NCI-H146 treated with DMSO at 0.1 percent for 48 hours (cell line): ENCODE measurements at regions not wholly inside any gene's neighbourhood (a gene's known extent, or its start where the extent isn't known, plus 50 kb on each side); places are given as distances from the start of the nearest gene placed in this dataset.

Experiments
- DNase-seq: peaks from one replicate; lab custom pipeline; 2025; ENCODE audit not compliant: unreplicated experiment; lab: John Stamatoyannopoulos, UW

DNA sequence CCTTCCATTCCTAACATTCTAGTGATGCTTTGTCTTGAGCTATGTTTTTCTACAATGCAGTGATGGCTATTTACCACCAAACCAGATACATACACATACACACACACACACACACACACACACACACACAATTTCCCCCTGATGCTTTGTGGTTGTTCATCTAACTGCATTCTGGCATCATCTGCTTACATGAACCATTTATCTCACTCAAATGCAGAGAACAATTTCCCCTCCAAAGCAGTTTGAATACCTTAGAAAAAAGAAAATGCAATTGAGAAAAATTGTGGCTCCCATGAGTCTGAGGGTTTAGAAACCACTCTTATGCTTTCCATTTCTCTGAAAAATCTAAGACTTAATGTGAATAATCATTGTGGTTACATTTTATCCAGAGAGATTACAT is 1024.8 kb downstream of the TLE4 start:
- DNase-seq: no peak

- DNase-seq: no peak
Measured at GRCh38 chr9:80595192-80595591, 1023.4 kb downstream of the TLE4 start.

GRCh38 chr9:80592413-80592812 is 1020.6 kb downstream of the TLE4 start:
- no peak for DNase-seq

DNA sequence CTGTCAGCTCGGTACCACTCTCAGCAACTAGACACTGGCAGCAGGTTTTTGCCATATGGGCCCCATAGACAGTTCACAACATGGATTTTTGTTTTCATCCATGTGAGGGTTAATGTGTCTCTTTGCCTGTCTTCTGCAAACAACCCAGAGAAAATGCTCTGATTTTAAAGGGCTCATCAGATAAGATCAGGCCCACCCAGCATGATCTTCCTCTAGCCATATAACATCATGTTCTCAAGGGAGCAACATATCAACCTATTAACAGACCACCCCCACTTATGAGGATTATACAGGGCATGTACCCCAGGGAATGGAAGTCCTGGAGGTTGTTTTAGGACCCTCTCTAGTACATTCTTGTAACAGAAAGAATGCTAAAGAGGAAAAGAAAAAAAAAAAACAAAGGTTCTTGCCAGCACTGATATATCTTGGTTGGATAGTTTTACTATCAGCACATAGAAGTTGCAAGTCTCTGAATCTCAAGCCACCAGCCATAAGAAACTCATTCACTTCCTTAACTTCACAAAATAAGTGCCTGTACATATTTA is 1015.1 kb downstream of the TLE4 start:
- DNase-seq: no peak

GRCh38 chr9:80571953-80572352 is 1000.2 kb downstream of the TLE4 start:
- no peak for DNase-seq

GRCh38 chr9:80569236-80569635 is 997.5 kb downstream of the TLE4 start:
- no peak for DNase-seq

- DNase-seq: no peak
Measured at GRCh38 chr9:80561526-80561925, 989.8 kb downstream of the TLE4 start.

GRCh38 chr9:80560976-80561375 is 989.2 kb downstream of the TLE4 start:
- no peak for DNase-seq

DNA sequence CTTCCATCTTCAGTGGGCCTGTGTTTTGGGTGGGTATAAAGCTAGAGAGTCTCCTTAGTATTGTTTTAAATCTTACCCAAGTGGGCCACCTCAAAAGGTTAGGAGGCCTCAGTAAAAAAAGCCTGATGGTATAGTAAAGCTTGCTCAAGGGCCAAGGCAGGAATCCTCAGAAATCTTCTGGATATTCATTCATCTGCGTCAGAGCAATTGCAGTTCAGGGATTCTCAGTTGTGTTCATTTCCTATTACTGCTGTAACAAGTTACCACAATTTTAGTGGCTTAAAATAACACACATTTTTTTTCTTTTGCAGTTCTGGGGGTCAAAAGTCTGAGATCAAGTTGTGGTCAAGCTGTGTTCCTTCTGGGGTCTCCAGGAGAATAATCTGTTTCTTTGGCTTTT is 985.5 kb downstream of the TLE4 start:
- DNase-seq: no peak

DNA sequence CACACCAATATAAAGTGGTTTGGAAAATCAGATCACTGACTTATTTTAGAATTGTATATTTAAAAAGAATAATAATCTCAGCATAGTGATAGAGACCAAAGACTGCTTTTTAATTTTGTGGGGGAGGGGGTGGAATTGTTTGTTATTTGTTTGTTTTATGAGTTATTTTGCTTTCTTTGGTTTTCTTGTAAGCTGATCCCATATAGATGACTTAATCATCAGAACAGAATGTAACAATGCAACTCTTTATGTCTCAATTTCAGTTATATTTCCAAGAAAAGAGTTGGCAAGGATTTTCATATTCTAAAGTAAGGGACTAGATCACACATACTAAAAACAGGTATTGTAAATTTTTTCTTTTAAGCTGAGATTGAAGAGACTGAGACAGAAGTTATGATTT is 984.9 kb downstream of the TLE4 start:
- no peak for DNase-seq

GRCh38 chr9:80555782-80556325 is 984.1 kb downstream of the TLE4 start:
- DNase-seq: no peak

DNA sequence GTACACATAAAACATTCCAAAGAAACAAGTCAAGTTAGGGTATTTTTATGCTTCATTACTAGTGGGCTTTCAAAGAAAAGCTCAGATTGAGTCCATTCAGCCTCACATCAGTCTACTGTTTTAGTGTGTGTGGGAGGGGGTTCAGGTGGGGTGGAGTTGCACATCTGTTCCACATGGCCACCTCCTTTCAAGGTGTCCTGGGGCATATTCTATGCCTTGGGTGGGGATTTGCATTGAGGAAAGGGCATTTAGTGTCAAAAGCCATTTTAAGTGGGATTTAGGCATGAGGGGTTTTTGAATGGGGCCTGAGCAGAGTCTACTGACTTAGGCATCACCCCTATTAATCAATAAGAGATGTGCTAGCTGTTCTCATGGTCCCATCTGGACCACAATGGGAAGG is 983.1 kb downstream of the TLE4 start:
- no peak for DNase-seq

DNA sequence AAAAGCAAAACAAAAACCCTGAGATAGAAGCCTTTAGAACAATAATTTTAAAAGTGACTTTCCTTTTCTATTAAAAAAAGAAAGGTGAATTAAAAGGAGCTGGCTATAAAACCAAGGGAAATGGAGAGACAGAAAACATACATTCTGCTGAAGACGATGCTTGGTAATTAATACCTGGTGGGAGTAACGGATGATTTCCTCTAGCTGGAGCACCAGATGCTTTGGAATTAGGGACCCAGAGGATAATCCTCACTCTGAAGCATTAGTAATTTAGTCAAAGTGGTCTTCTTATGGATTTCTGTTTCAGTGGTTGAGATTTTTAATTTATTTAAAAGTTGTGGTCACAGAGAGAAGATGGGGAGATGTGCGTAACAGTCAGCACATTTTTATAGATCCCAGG is 982.5 kb downstream of the TLE4 start:
- no peak for DNase-seq

- no peak for DNase-seq
Measured at GRCh38 chr9:80552931-80553330, 981.2 kb downstream of the TLE4 start.

GRCh38 chr9:80550181-80550580 is 978.4 kb downstream of the TLE4 start:
- no peak for DNase-seq

- DNase-seq: no peak
Measured at GRCh38 chr9:80547613-80548012, 975.8 kb downstream of the TLE4 start.

- no peak for DNase-seq
Measured at GRCh38 chr9:80540387-80540786, 968.6 kb downstream of the TLE4 start.

DNA sequence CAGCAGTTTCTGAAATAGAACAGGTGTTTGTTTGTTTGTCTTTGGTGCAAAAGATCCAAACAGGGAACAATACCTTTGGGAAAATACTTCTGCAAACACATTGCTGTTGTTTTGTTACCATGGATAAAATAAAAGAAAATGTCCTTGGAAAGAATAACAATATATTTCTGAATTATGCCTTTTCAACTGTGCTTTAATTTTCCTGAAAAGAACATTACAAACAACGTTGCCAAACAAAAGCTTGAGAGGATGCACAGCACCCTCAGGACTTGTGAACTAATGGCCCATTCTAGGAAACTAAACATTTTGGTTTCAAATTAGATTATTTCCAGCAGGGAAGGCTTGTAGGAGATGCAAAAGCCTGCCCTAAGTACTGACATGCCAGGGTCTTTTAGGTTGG is 967.2 kb downstream of the TLE4 start:
- DNase-seq: no peak

- DNase-seq: no peak
Measured at GRCh38 chr9:80522465-80522864, 950.7 kb downstream of the TLE4 start.

GRCh38 chr9:80521151-80521550 is 949.4 kb downstream of the TLE4 start:
- DNase-seq: no peak

DNA sequence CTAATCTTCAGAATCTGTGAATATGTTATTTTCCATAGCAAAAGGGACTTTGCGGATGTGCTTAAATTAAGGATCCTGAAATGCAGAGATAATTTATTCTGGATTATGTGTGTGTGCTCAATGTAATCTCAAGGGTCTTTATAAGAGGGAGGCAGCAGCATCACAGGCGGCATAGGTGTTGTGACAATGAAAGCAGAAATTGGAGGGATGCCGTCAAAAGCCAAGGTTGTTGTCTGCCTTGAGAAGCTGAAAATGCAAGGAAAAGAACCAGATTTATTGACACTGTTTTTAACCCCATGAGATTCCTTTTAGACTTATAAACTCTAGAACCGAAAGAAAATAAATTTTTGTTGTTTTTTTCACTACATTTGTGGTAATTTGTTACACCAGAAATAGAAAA is 948.5 kb downstream of the TLE4 start:
- no peak for DNase-seq

GRCh38 chr9:80518441-80518840 is 946.7 kb downstream of the TLE4 start:
- DNase-seq: no peak

- no peak for DNase-seq
Measured at GRCh38 chr9:80516679-80517078, 944.9 kb downstream of the TLE4 start.

GRCh38 chr9:80509358-80509757 is 937.6 kb downstream of the TLE4 start:
- no peak for DNase-seq
